ENCODE measurements at regions not wholly inside any gene's neighbourhood (a gene's known extent, or its start where the extent isn't known, plus 50 kb on each side); places are given as distances from the start of the nearest gene placed in this dataset.

DNA sequence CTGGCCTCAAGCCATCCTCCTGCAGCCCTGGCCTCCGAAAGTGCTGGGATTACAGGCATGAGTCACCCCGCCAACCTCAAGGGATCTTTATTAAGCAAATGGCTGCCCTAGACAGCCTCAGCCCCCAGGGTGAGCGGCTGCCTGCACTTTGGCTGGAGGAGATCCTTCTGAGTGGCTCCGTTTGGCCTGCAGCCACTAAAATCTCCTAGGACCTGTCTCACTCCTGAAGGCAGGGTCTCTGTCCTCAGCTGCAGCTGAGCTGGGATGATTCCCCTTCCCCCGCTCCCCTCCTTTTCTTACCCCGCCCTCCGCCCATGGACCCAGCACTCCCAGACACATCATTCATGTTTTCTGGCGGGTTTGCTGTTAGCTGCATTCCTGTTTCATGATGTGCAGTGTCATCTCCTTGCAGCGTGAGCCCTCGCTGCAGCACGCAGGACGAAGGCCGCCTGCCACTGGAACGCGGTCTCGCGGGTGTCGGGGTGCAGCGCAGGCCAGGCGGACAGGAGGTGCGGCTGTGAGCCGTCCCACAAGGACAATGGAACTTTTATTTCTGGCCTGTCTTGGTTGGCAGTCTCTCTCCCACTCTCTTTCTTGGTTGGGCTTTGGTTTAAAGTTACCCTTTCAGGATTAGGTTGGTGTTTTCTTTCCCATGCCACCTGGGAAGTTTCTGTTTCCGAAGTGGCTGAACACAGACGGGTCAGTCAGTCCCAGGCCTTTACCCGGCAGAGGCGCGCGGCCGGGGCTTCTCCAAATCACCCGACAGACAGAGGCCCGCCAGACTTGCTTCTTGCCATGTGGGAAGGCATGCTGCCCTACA lies 137.1 kb downstream of the FOXD1 start:
- peak; percentile 69 for DNase-seq (ENCODE audit: low read depth)

DNA sequence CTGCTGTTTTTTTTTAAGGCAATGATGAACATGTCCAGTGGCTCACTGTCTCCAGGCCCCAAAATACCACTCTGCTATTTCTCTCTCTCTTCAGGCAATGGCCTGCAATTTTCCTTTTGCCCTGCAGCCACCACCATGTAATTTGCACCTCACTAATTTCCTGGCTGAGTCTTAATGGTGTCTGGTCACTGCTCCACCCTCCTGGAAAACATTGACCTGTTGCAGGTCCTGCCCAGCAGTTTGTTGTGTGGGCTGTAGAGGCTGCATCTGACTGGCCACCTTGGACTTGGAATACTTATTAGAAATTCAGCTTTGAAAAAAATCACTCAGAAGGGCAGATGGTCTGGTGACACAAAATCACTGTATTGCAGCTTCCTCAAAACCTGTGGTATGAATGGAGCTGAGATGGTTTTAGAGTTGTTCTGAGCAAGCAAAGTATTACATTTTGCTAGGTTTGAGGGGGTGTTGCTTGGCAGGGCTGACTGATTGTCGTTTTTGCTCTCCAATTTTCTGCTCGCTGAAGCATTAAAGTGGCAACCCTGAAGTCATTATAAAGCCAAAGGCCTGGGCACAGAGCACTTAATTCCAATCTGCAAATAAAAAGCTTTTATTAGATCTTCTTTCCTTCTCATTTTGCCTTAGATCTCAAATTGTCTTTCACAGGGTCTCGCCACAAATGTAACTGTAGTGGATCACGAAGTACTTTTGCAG lies 134.8 kb downstream of the TMEM174 start:
- peak; percentile 73 for DNase-seq (ENCODE audit: low read depth)

DNA sequence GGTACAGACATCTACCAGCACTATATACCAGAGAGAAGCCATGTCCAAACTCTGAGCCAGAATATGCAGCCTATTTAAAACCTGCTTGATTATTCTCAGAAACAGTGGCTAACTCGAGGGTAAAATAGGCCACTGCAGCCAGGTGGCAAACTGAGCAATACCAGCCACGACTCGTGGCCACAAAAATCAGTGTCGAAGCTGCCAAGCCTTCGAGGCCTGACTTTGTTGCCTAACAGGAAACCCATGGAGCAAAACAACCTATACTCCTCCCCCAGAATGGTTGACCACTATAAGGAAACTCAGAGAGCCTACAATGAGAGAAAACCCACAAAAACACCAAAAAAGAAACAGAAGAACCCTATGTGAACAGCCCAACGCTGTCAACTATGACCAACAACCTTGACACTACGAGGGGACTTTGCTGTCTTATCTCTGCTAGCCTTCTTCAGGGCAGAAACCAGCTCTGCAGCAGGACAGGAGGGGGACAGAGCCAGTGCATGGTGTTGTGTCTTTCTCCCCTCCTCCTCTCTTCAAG lies 133.8 kb downstream of the TMEM174 start:
- peak; percentile 51 for DNase-seq (ENCODE audit: low read depth)

GRCh38 chr5:73306078-73306719 lies 133.2 kb downstream of the TMEM174 start:
- no peak for DNase-seq (ENCODE audit: low read depth)

- no peak for DNase-seq (ENCODE audit: low read depth)
These were observed 132.4 kb downstream of the TMEM174 start for GRCh38 chr5:73305386-73305785.

GRCh38 chr5:73304381-73304780 lies 131.4 kb downstream of the TMEM174 start:
- DNase-seq (ENCODE audit: low read depth): peak; percentile 62

DNA sequence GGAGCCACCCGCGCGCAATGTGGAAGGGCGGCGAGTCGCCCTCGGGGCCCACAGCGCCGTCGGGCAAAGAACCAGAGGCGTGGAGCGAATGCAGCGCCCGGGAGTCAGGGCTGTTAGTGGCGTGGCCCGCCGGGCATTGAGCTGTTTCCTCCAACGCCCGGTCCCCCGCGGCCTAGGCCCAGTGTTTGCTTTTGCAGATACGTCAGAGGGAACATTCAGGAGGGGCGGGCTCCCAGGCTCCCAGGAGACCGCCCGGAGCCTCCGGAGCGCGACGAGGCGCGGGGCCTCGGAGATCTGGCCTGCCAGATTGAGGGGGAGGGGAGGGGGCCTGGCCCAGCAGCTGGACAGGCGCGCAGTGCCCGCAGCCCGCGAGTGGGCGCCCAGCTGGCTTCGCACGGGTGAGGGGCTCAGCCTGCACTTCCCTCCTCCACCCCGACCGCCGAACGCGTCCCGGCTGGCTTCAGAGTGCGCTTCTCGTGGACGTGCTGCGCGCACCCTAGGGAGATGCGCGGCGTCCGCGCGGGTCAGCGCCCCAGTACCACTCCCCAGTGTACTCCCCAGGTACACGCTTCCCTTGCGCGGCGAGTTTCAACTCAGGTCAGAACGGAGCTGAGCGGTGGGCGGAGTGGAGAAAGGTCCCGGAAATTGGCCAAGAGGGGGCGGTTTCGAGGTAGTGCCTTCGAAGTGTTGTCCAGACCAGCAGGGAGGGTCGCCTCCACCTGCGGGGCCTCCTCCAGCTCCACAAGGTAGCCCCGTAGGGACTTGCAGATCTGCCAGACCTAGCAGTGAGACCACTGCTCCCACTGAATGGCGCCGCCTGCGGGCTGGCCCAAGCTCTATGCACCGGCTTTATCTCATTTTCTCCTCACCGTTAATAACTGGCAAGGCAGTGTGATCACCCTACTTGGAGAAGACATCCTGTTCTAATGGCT lies 130.4 kb downstream of the TMEM174 start:
- no peak for DNase-seq (ENCODE audit: low read depth)

DNA sequence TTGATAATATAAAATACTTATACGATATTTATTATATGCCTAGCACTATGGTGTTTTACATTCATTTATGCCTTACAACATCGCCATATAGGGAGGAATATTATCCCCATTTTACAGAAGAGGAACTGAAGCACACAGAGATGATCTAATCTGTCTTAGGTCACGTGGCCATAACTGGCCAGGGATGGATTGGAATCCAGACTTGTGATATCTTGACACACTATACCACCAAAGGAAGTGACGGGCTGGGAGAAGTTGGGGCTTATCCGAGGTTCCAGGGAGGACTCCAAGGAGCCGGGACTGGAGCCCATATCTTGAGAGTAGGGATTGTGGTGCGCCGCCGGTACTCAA lies 129.8 kb downstream of the TMEM174 start:
- no peak for DNase-seq (ENCODE audit: low read depth)

DNA sequence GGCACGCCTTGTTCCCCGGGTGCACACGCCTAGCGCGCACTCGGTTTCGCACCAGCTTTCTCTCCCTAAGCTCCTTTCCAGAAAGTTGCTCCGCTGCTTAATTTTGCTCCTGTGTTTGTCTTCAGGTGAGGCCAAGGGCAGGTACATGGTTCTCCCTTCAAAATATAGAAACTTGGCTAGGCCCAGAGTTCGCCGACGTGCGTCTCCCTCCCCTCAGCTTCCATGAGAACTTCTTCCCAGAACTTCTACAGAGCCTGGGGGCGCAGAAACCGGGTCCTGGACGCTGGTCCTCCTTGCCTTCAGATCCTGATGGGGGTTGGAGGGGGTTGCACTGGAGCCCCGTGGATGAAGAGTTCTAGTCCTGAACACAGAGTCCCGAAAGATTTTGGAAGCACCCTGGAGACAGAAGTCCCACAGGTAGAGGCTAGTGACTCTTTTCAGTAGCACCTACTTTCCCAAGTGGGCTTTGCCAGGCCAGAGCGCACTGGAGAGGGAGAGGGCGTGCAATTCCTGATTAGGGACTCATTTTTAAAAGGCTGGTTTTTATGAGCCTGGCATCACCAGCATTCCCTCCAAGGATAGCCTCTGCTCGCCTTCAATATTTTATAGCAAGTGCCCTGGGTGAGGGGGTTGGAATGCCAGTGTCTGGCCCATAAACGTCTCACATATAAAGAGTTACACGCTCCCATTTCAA lies 128.4 kb downstream of the TMEM174 start:
- DNase-seq (ENCODE audit: low read depth): no peak

DNA sequence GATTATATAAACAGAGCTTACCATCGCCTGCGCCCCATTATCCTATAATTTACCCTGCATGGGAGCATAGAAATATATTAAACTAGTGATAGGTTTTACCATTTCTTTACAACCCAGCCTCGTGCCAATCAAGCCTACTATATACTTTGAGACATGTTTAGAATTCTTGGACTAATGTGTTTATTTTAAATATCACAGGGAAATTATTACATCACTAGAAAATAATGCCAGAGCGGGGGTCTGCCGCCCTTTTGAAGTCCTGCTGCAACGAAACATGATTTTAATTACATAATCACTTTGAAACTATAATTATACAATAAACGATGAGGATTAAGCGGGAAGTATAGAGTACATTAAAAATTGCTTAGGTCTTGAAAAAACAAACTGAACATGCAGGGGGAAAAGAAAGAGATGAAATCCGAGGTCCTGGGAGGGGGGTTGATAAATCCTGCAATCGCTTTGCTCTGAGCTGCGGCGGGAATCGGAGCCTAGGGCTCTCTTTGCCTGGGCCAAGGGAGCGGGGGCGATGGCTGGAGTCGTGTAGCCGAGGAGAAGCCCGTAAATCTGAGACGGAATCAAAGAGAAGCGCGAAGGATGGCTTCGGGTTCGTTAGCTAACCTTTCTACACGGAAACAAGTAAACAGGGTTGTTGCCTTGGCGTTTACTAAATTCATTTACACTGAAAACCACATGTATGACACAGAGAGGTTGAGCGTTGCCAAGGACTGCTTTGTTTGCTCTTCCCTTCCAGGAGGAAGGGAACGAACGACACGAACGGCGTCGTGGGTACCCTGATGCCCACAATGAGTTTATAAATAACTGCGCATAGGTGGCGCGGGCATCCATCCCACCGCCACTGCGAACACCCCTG lies 127.6 kb downstream of the TMEM174 start:
- DNase-seq (ENCODE audit: low read depth): no peak

GRCh38 chr5:73299665-73300336 lies 126.8 kb downstream of the TMEM174 start:
- no peak for DNase-seq (ENCODE audit: low read depth)

DNA sequence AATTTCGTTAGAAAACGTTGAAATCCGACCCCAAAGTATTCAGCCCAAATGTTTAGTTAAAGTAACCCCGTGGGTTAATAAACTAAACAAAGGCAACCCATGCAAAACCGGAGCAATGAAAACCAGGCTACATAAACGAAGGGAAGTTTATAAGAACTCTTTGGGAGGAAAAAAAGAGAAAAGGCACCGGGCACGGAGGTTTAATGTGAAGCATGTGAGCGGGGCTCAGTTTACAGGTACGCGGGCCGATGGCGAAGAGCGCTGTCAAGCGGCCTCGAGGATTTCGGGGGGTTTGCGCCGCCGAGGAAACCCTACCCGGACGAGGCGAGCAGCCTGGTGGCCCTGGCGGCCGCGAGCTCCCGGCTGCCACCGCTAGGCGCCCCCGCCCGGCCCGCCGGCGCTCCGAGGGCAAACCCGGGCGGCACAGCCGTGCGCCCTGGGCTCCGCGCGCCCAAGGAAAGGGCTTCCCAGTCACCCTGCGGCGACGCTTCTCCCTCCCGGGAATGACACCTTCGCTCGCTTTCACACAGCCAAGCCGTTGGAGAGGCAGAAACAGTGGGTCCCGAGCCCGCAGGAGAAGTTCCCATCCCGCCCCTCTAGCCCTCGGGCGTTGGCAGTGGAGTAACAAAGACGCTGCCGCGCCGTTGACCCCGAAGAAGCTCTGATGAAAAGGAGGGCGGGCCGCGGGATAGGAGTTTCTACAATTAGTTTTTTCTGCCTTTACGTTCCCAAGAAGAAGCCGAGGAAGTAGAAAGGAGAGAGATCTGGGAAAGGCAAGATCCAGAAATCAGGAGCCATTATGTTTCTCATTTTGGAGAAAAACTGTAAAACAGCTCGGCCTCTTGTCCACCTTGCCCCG lies 126.0 kb downstream of the TMEM174 start:
- DNase-seq (ENCODE audit: low read depth): no peak

GRCh38 chr5:73298251-73298771 lies 125.3 kb downstream of the TMEM174 start:
- DNase-seq (ENCODE audit: low read depth): no peak

- DNase-seq (ENCODE audit: low read depth): no peak
These were observed 124.4 kb downstream of the TMEM174 start for GRCh38 chr5:73297430-73297829.

DNA sequence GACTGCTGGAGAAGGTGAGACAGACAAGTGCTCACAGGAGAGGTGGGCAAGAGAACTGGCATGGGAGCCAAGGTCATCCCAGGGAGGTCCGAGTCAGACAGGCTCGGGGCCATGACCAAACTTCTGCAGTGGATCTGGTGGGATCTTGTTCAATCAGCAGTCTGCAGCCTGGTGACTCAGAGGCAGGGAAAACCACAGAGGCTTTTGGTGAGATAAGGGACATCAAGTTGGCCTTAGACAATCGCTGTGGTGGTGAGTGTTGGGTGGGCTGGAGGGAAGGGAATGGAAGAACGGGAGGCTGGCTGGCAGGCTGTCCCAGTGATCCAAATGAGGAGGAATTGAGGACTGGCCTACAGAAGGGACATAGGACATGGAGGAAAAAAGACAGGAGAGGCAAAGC lies 123.8 kb downstream of the TMEM174 start:
- peak; percentile 57 for DNase-seq (ENCODE audit: low read depth)

DNA sequence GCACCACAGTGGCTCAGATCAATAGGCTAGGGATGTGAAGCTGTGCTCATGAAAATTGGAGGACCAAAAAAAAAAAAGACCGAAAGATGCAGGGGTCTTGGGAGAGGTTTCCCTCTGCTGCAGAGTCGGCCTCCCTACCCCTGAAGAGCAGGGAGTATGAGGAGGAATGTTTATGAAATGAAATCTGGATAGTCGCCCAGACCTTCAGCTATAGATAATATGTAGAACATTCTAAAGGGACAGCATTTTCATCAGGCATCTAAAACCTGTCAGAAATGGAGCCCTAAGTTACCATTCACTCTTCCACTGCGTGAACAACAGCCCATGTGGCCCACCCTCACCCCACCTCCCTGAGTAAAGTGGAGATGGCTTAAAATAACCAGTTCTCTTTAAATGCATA lies 122.9 kb downstream of the TMEM174 start:
- no peak for DNase-seq (ENCODE audit: low read depth)

DNA sequence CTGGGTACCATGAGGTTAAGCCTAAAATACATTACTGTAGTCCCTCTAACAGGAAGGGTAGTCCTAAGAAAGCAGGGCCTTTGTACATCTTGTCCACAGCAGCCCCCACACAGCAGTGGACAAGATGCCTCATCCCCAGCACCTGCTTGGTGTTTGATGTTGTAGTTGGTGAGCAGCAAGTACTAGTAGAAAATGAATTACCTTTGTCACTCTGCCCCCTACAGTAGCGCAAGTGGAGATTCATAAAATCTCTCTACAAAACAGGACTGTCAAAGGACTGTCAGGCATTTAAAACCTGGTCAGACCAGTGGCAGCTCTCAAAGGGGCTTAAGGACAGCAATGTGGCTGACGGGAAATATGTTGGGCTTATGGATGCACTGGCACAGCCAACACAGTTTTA lies 122.5 kb downstream of the TMEM174 start:
- no peak for DNase-seq (ENCODE audit: low read depth)

DNA sequence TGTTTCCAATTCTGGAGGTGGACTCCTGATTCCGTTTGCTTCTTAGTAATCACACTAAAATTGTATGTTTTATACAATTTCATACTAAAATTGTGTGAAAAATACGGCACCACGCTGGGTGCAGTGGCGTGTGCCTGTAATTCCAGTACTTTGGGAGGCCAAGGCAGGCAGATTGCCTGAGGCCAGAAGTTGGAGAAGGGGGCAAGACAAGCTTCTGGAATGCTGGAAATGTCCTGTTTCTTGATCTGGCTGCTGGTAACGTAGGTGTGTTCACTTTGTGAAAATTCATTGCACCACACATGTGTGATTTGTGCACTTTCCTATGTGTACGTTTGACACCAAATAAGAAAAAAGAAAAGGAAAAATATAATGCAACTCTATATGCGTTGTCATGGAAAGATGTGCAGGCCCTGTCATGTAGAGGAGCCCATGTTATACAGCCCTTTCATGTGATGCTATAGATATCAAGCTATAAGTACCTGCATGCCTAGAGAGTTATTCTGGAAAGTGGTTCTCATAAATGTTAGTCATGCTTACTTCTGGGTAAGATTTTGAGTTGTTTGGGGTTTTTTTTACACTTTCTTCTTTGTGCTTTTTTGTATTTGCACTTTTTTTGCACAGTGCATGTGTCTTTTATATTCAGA lies 119.9 kb downstream of the TMEM174 start:
- no peak for DNase-seq (ENCODE audit: low read depth)

Data from renal cortical epithelial cell (primary cell).